ENCODE measurements at regions not wholly inside any gene's neighbourhood (a gene's known extent, or its start where the extent isn't known, plus 50 kb on each side); places are given as distances from the start of the nearest gene placed in this dataset.
"Not testable (repeated sequence)": the region's sequence is repeated elsewhere in the genome, so short reads cannot be mapped to it uniquely, and the experiment has no call there.

DNA sequence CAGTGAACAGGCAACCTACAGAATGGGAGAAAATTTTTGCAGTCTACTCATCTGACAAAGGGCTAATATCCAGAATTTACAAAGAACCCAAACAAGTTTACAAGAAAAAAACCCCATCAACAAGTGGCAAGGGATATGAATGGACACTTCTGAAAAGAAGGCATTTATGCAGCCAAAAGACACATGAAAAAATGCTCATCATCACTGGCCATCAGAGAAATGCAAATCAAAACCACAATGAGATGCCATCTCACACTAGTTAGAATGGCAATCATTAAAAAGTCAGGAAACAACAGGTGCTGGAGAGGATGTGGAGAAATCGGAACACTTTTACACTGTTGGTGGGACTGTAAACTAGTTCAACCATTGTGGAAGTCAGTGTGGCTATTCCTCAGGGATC is 80.3 kb downstream of the ZNF474 start:
- DNase-seq; intact Hi-C loops (cut with DNase I): not testable (repeated sequence)

DNA sequence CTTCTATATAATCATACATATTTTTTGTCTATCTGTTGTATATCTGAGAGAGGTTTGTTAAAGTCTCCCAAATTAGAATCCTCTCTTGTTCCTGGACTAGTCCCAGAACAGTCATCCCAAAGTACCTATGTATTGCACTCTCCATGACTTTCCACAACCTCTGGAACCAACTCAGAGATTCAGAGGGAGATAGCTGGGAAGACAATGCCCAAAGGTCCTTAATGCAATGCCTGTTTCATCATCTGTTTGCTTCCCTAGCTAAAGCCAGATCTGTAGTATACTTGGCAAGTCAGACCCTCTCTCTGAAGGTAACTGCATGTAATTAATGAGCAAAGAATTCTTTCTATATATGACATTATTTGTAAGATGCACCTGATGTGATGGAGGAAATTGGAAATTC is 89.4 kb downstream of the ZNF474 start:
- intact Hi-C loops (cut with DNase I), result no loop called here

DNA sequence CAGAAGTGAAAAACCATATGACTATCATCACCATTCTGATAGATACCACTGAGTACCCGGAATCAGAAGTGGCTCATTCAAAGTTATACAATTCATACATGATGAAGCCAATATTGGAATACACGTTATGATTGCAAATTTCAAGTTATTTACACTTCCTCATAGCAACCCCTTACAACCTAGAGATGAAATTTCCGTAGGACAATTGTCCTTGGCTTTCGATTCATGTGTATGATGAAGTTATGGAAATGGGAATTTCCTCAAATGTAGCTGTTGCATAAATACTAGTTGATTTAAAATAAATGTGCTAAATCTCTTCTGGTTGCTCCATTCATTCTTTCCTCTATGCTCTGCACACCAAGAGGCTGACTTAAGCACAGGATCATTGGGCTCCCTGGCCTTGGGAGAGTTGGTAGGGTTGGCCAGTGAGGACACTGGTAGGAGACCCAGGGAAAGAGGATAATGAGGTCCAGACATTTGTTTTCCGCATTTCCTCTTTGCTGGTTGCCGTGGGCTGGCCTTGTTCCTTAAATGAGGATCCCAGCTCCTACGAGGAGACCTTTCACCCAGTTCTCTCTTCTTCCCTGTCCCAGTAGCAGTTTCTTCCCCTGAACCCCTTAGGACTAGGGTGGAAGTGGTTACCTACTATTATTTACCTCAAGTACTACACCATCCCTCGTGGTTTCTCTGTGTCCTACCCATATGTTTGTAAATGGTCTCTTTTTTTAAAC is 90.3 kb downstream of the ZNF474 start:
- intact Hi-C loops (cut with DNase I), result no loop called here
- DNase-seq, result peak in 2 of 42 donors; percentile 10 to 26

More for the DNA sequence above, 89.4 kb downstream of the ZNF474 start:
- no peak for DNase-seq

GRCh38 chr5:122220511-122220910 is 91.2 kb downstream of the ZNF474 start:
- DNase-seq, result peak in 4 of 42 donors; percentile 3 to 43 (median 8)

DNA sequence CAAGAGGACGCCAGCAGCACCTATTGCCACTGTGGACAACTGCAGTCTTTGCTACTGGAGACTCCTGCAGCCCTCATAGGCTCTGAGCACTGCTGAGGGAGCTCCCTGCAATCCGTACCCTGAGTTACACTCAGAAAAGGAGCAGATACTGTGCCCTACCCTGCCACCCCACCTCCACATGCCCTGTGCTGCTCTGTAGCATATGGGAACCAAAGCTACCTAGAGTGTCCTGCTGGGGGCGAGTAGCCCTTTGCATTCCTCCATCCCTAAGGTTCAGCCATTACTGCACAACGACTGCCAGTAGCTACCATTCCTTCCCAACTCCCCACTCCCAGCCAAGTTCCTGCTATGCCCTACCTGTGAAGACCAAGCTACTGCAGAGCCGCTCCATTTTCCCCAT is 90.2 kb upstream of the SNCAIP start:
- intact Hi-C loops (cut with DNase I), result no loop called here

More at GRCh38 chr5:122220511-122220910, 91.2 kb downstream of the ZNF474 start:
- intact Hi-C loops (cut with DNase I), result no loop called here

GRCh38 chr5:122222580-122222979 is 89.5 kb upstream of the SNCAIP start:
- intact Hi-C loops (cut with DNase I), result no loop called here
- DNase-seq, result no peak

More for the DNA sequence above, 90.2 kb upstream of the SNCAIP start:
- no peak for DNase-seq

DNA sequence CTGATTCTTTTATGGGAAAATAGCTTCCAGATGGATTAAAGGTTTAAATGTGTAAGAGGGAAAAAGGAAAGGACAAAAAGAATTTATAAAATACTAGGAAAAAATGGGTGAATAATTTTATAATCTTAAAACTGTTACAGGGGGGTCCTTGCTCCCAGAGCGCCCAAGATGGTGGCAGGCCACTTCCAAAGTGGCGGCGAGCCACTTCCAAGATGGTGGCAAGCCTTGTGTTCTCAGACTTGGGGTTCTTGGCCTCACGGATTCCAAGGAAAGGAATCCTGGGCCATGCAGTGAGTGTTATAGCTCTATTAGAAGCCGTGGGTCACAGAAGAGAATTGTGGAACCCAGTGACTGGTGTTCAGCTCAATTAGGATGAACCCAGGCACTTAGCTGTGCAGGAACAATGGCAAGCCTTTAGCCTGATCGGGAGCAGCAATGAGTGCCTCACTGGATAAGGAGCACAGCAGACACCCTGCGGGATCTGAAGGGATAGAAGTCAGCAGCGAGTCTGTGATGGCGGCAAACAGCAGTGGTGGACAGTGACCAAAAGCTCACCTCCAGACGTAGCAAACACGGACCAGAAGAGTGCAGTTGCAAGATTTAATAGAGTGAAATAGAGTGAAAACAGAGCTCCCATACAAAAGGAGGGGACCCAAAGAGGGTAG is 83.2 kb upstream of the SNCAIP start:
- intact Hi-C loops (cut with DNase I), result no loop called here
- no peak for DNase-seq

GRCh38 chr5:122229551-122229950 is 82.5 kb upstream of the SNCAIP start:
- DNase-seq, result no peak

DNA sequence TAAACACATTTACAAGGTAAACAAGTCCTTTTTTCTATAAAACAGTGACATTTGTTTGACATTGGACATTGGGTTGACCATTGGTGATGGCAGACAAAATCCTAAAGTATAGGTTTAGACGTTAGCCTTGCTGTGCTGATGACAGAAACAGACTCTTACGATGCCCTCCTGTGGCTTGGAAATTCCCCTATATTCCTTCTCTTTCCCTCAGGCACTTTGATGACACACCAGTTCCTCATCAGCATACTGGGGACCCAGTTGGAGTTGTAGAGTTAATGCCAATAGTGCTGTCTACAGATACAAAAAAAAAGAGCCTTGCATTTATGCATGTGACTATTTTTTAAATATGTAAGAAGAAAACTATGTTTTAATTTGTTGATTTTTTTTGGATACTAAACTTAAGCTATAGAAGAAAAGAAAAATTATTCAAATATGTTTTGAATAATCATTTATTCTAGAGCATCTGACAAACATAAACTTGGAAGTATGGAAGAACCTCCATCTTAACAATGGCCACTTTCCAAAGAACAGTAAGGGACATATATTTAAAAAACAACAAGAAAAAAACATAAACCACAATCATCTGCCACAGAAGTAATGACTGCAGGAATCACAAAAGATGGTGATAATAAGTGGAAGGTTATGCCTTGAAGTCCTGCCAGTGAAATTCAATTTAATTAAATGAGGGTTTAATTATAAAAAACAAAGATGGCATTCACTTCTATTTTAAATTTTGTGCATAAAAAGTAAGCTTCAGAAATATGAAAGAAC is 75.6 kb upstream of the SNCAIP start:
- intact Hi-C loops (cut with DNase I), result no loop called here
- no peak for DNase-seq

More at GRCh38 chr5:122229551-122229950, 82.5 kb upstream of the SNCAIP start:
- intact Hi-C loops (cut with DNase I), result no loop called here

DNA sequence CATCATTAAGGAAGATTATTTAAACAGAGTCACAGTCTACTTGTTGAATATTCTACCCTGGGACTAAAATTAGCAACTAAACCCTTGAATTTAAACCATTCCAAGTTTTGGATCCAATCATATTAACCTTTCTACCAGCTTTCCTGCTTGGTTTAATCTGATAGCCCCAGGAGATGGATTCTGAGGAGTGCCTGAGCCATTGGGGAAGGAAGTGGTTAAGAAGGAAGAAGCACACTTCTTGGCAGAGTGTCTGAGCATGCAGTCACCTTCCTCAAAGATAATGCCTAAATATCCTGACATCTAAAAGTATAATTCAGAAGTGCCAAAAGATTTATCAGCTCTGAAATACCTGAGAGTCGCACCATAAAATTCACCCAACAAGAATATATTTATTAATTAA is 74.1 kb upstream of the SNCAIP start:
- no peak for DNase-seq
- intact Hi-C loops (cut with DNase I), result no loop called here

DNA sequence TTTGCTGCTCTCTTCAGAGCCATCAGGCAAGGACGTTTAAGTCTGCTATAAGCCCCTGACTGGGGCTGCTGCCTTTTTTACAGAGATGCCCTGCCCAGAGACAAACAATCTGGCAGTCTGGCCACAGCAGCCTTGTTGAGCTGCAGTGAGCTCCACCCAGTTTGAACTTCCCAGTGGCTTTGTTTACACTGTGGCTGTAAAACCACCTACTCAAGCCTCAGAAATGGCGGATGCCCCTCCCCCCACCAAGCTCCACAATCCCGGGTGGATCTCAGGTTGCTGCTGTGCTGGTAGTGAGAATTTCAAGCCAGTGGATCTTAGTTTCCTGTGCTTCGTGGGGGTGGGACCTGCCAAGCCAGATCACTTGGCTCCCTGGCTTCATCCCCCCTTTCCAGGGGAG is 59.7 kb upstream of the SNCAIP start:
- intact Hi-C loops (cut with DNase I), result no loop called here
- no peak for DNase-seq

- no peak for DNase-seq
- intact Hi-C loops (cut with DNase I), result no loop called here
Measured at GRCh38 chr5:122253794-122254193, 58.2 kb upstream of the SNCAIP start.

DNA sequence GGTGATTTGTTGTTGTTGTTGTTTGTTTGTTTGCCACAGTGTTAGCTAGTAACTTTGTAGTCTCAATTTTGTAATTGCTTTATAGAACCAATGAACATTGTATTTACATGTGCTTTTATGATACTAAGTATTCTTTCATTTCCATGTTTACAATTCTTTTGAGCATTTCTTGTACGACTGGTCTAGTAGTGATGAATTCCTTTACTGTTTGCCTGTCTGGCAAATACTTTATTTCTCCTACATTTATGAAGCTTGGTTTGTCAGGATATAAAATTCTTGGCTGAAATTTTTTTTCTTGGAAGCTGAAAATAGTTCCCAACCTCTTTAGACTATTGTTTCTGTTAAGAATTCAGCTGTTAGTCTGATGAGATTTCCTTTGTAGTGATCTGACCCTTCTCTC is 55.6 kb upstream of the SNCAIP start:
- intact Hi-C loops (cut with DNase I), result no loop called here
- no peak for DNase-seq

- intact Hi-C loops (cut with DNase I), result no loop called here
- DNase-seq, result no peak
Measured at GRCh38 chr5:122257000-122257399, 55.0 kb upstream of the SNCAIP start.

DNA sequence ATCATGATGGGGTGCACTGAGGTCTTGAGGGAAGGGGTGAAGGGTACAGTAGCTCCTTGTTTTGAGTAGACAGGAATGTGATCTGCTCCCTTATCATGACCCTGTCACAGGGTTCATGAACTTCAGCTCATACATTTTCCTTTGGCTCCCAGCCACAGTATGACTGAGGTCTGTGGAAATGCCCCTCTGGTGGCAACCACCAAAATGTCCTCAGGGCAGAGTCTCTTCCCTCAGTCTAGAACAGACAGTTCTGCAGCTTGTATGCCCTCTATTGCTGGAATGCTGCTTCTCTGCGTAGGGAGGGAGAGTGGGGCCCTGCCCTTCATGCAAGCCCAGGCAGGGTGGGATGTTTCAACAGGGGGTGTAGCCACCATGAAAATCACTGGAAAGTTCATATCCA is 53.8 kb upstream of the SNCAIP start:
- no peak for DNase-seq
- intact Hi-C loops (cut with DNase I), result no loop called here

DNA sequence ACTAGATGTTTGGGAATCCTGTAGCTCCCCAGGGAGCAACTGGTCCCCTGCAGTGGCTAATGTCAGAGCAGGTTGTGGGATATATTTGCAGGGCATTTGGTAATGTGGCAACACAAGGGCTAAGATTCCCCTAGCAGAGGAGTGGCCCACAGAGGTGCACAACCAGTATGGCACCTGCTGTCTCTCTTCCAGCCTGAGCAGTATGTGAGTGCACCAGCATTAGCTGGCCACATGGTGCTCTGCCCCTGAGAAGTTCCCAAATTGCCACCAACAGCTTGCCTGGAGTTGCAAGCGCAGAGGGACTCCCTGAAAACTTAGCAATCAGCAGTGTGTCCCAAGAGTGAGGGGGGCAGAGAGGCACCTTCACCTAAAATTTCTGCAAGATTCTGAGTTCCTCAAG is 53.2 kb upstream of the SNCAIP start:
- DNase-seq, result no peak
- intact Hi-C loops (cut with DNase I), result no loop called here

DNA sequence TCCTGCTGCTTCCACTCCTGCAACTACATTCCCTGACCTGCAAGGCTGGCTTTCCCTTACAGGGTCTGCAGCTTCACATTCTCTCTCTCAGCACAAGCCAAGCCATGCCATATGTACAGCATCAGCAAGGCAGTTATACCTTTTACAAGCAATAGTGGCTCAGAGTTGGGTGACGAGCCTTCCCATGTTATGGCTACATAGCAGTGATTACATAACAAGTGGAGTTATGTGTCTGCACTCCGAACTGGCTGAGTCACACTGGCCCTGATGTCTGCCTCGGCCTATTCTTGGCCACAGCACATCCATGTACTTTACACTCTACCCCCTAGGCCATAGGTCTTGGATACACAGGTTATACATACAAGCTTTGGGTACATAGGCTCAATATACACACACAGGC is 52.0 kb upstream of the SNCAIP start:
- DNase-seq, result no peak
- intact Hi-C loops (cut with DNase I), result no loop called here

- intact Hi-C loops (cut with DNase I), result no loop called here
- no peak for DNase-seq
Measured at GRCh38 chr5:122262103-122262502, 49.9 kb upstream of the SNCAIP start.

All from head of caudate nucleus (tissue), 42 donors.